SK-N-SH (cell line): ENCODE measurements at regions not wholly inside any gene's neighbourhood (a gene's known extent, or its start where the extent isn't known, plus 50 kb on each side); places are given as distances from the start of the nearest gene placed in this dataset.

Experiments used
- CTCF ChIP-seq: fragments of 200-600 bp; sonication (generic); IDR thresholded peaks from 2 replicates; pipeline ENCODE4 v1.6.1; 2017; ENCODE audit warnings: antibody characterized with exemption, mild to moderate bottlenecking, moderate library complexity
- JUND ChIP-seq: IDR thresholded peaks from 2 replicates; pipeline ENCODE4 v1.4.0; 2012
- MXI1 ChIP-seq: IDR thresholded peaks from 2 replicates; pipeline ENCODE4 v1.6.1; 2012; ENCODE audit warnings: mild to moderate bottlenecking, low read depth, low read length, improper control_type of control experiment
- RXRA ChIP-seq: IDR thresholded peaks from 2 replicates; pipeline ENCODE4 v1.4.0; 2012; ENCODE audit warnings: low read depth, mild to moderate bottlenecking, borderline replicate concordance
- TAF1 ChIP-seq: IDR thresholded peaks from 2 replicates; pipeline ENCODE4 v1.6.1; 2012; ENCODE audit warnings: low read depth, mild to moderate bottlenecking, low read length, moderate library complexity, borderline replicate concordance

GRCh38 chr9:110029956-110030480 is 177.9 kb downstream of the C9orf152 start:
- no peak for TF ChIP-seq MXI1
- no peak for TF ChIP-seq JUND
- no peak for TF ChIP-seq TAF1
- no peak for TF ChIP-seq RXRA
- no peak for TF ChIP-seq CTCF
